Mucosa of stomach (tissue), 1 donor: ENCODE measurements at regions not wholly inside any gene's neighbourhood (a gene's known extent, or its start where the extent isn't known, plus 50 kb on each side); places are given as distances from the start of the nearest gene placed in this dataset.
A peak's percentile ranks its signal among the peaks of the same experiment; 100 is the strongest.
"Not testable (repeated sequence)": the region's sequence is repeated elsewhere in the genome, so short reads cannot be mapped to it uniquely, and the experiment has no call there.

ENCODE experiments used
- H3K27me3 ChIP-seq: one replicate; pipeline ENCODE4 v1.7.0; 2013; ENCODE audit warnings: mild to moderate bottlenecking, low read length; ENCODE audit not compliant: control insufficient read depth, insufficient read depth
- H3K36me3 ChIP-seq: one replicate; pipeline ENCODE4 v1.7.0; 2013; ENCODE audit warnings: low read length; ENCODE audit not compliant: control insufficient read depth, insufficient read depth
- H3K4me1 ChIP-seq: one replicate; pipeline ENCODE4 v1.7.0; 2013; ENCODE audit warnings: mild to moderate bottlenecking, low read length; ENCODE audit not compliant: control insufficient read depth, insufficient read depth
- H3K4me3 ChIP-seq: one replicate; pipeline ENCODE4 v1.7.0; 2013; ENCODE audit warnings: low read length
- H3K9ac ChIP-seq: one replicate; pipeline ENCODE4 v1.7.0; 2013; ENCODE audit warnings: mild to moderate bottlenecking, low read length, moderate library complexity
- H3K9me3 ChIP-seq: one replicate; pipeline ENCODE4 v1.7.0; 2013; ENCODE audit warnings: mild to moderate bottlenecking, low read length, moderate library complexity; ENCODE audit not compliant: control insufficient read depth
- donor health status: Pancreatic carcinoma.

DNA sequence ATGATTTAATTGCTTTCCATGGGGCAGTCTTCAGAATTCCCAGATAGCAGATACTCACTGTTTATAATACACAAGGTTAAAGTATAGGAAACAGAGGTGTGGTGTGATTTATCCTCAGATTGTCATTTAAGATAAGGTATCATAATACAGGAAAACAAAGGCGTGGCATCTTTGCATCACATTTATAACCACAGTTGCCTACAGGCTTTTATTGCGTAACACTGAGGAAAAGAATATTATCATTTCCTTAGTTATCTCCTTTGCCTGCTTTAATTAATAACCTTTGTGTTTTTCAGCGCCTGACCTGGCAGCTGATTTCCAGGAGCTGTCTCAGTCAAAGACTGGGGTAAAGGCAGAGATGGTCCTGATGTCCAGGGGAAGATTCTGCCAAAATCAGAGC, 68.8 kb downstream of the SSX7 start:
- H3K36me3 ChIP-seq, result no peaks in the 10 kb centered on the region
- no peaks in the 10 kb centered on the region for H3K4me1 ChIP-seq
- no peak overlapping the region for H3K4me3 ChIP-seq
- no peak overlapping the region for H3K9ac ChIP-seq
- H3K9me3 ChIP-seq, result no peaks in the 10 kb centered on the region
- no peaks in the 10 kb centered on the region for H3K27me3 ChIP-seq

DNA sequence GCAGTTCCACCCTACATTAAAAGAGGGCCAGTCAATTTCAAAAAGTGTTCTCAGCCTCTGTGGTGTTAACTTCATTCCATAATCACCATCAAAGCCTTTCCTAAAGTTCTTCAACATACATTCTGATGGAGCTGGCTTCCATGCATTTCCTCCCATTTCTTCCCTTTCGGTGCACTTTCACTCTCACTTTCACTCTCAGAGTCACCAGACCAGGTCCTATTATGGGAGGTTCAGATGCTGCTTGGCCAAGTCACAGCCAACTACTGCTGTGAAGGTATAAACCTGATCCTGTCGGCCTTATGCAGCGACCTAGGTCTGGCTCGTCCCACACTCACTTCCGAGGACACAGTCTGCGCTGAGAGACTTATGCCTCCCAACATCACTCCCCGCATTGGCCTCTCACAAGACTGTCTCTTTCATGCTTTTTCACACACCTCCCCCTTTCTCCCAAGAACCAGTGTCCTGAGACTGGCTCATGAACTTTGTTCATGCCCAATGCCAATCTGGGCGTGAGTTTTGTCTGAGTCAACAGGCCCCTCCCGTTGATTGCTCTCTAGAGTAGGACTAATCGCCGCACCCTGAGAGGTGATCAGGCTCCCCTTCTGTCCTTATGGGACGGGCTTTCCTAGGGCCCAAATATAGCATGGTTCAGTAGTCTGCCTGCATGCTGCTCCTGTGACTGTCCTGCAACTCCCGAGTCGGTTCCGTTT, 60.8 kb upstream of the XAGE1B start:
- Histone ChIP-seq H3K4me1 (peaks cover 12% of the 10 kb centered on the region), H3K9me3 (no peaks in the 10 kb centered on the region)

DNA sequence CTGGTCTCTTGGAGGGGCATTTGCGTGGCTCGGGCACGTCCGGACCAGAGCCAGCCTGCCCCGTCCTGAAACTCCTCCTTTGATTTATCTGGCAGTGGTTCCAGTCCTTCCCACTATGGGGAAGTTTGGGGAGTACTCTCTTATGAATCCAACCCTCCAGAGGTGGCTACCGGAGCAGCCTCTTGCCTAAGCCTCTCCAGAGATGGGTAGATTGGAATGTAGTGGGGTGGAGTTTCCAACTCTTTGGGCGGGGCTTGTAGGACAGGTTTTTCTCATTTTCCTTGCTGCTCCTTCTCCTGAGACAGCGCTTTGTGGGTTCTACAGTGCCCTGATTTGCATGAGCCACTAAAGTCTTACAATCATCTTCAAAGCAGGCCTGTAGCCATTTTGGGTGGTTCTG, 60.1 kb upstream of the XAGE1B start:
- peak overlapping the region; percentile 25 for H3K4me3 ChIP-seq
- H3K27me3 ChIP-seq, result no peaks in the 10 kb centered on the region
- H3K4me1 ChIP-seq, result peaks cover 12% of the 10 kb centered on the region
- no peaks in the 10 kb centered on the region for H3K36me3 ChIP-seq
- peak overlapping the region; percentile 28 for H3K9ac ChIP-seq
- no peaks in the 10 kb centered on the region for H3K9me3 ChIP-seq

More for the DNA sequence above, 60.8 kb upstream of the XAGE1B start:
- H3K36me3 ChIP-seq, result no peaks in the 10 kb centered on the region
- H3K27me3 ChIP-seq, result no peaks in the 10 kb centered on the region
- H3K4me3 ChIP-seq, result peak overlapping the region; percentile 25
- H3K9ac ChIP-seq, result peak overlapping the region; percentile 28

GRCh38 chrX:52576474-52576873, 59.6 kb upstream of the XAGE1B start:
- H3K4me1 ChIP-seq, result peaks cover 12% of the 10 kb centered on the region
- no peak overlapping the region for H3K4me3 ChIP-seq
- H3K27me3 ChIP-seq, result no peaks in the 10 kb centered on the region
- H3K36me3 ChIP-seq, result no peaks in the 10 kb centered on the region
- no peaks in the 10 kb centered on the region for H3K9me3 ChIP-seq
- no peak overlapping the region for H3K9ac ChIP-seq

- Histone ChIP-seq H3K4me1 (peaks cover 11% of the 10 kb centered on the region), H3K36me3 (no peaks in the 10 kb centered on the region), H3K27me3 (no peaks in the 10 kb centered on the region), H3K4me3 (no peak overlapping the region), H3K9ac (no peak overlapping the region), H3K9me3 (no peaks in the 10 kb centered on the region)
These were observed 57.8 kb upstream of the XAGE1B start for GRCh38 chrX:52574416-52575275.

DNA sequence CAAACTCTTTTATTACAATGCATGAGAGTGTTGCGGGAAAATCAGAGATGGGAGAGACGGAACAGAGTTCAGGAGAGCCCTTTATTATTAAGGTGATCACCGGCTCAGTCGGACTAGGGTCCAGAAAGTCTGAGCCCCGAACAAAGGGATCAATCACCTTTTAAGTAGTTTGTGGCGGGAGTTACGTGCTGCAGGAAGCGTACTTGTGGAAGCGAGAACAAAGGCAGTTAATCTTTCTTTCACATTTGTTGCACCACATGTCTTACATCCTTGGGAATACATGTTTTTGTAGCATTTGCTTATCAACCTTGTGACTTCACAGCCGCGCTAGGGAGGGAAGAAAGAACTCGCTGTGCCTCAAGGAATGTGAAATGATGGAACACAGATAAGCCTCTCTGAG, 51.3 kb upstream of the XAGE1B start:
- not testable (repeated sequence) for H3K27me3 ChIP-seq, H3K9ac ChIP-seq, H3K4me3 ChIP-seq, H3K36me3 ChIP-seq, H3K9me3 ChIP-seq, H3K4me1 ChIP-seq
